MV-4-11 (cell line): ENCODE measurements at regions not wholly inside any gene's neighbourhood (a gene's known extent, or its start where the extent isn't known, plus 50 kb on each side); places are given as distances from the start of the nearest gene placed in this dataset.

Source experiments
- DNase-seq: peaks from one replicate; lab custom pipeline; 2025; lab: John Stamatoyannopoulos, UW

- DNase-seq = no peak
Observed at GRCh38 chr12:28601570-28602058, 411.4 kb downstream of the CCDC91 start.

- DNase-seq = peak; percentile 3
Observed at GRCh38 chr12:28602786-28603185, 412.5 kb downstream of the CCDC91 start.

GRCh38 chr12:28603239-28603638 is 413.0 kb downstream of the CCDC91 start:
- DNase-seq = peak; percentile 37

GRCh38 chr12:28603801-28604200 is 413.5 kb downstream of the CCDC91 start:
- DNase-seq = no peak

GRCh38 chr12:28604240-28604639 is 414.0 kb downstream of the CCDC91 start:
- DNase-seq = no peak

GRCh38 chr12:28606967-28607557 is 416.8 kb downstream of the CCDC91 start:
- DNase-seq = no peak

- DNase-seq = no peak
Observed at GRCh38 chr12:28610401-28611114, 420.3 kb downstream of the CCDC91 start.

GRCh38 chr12:28611115-28611435 is 420.8 kb downstream of the CCDC91 start:
- DNase-seq = peak; percentile 70

GRCh38 chr12:28611449-28611848 is 421.2 kb downstream of the CCDC91 start:
- no peak for DNase-seq

GRCh38 chr12:28618171-28618570 is 427.9 kb downstream of the CCDC91 start:
- no peak for DNase-seq

GRCh38 chr12:28618772-28619171 is 428.5 kb downstream of the CCDC91 start:
- DNase-seq = no peak

GRCh38 chr12:28620281-28620680 is 430.0 kb downstream of the CCDC91 start:
- no peak for DNase-seq

- DNase-seq = no peak
Observed at GRCh38 chr12:28622406-28622805, 432.1 kb downstream of the CCDC91 start.

- no peak for DNase-seq
Observed at GRCh38 chr12:28626504-28626903, 436.2 kb downstream of the CCDC91 start.

GRCh38 chr12:28629691-28630090 is 439.4 kb downstream of the CCDC91 start:
- DNase-seq = no peak

GRCh38 chr12:28631831-28632230 is 441.6 kb downstream of the CCDC91 start:
- no peak for DNase-seq

GRCh38 chr12:28640519-28640918 is 450.3 kb downstream of the CCDC91 start:
- no peak for DNase-seq

GRCh38 chr12:28645436-28645835 is 455.2 kb downstream of the CCDC91 start:
- DNase-seq = no peak

- no peak for DNase-seq
Observed at GRCh38 chr12:28645891-28646290, 455.6 kb downstream of the CCDC91 start.

- DNase-seq = no peak
Observed at GRCh38 chr12:28650906-28651305, 460.6 kb downstream of the CCDC91 start.

- DNase-seq = no peak
Observed at GRCh38 chr12:28652239-28652638, 462.0 kb downstream of the CCDC91 start.

GRCh38 chr12:28681980-28682379 is 467.1 kb upstream of the FAR2 start:
- DNase-seq = no peak

GRCh38 chr12:28683366-28683765 is 465.7 kb upstream of the FAR2 start:
- no peak for DNase-seq
